ENCODE measurements at regions not wholly inside any gene's neighbourhood (a gene's known extent, or its start where the extent isn't known, plus 50 kb on each side); places are given as distances from the start of the nearest gene placed in this dataset.
"Not testable (repeated sequence)": the region's sequence is repeated elsewhere in the genome, so short reads cannot be mapped to it uniquely, and the experiment has no call there.

DNA sequence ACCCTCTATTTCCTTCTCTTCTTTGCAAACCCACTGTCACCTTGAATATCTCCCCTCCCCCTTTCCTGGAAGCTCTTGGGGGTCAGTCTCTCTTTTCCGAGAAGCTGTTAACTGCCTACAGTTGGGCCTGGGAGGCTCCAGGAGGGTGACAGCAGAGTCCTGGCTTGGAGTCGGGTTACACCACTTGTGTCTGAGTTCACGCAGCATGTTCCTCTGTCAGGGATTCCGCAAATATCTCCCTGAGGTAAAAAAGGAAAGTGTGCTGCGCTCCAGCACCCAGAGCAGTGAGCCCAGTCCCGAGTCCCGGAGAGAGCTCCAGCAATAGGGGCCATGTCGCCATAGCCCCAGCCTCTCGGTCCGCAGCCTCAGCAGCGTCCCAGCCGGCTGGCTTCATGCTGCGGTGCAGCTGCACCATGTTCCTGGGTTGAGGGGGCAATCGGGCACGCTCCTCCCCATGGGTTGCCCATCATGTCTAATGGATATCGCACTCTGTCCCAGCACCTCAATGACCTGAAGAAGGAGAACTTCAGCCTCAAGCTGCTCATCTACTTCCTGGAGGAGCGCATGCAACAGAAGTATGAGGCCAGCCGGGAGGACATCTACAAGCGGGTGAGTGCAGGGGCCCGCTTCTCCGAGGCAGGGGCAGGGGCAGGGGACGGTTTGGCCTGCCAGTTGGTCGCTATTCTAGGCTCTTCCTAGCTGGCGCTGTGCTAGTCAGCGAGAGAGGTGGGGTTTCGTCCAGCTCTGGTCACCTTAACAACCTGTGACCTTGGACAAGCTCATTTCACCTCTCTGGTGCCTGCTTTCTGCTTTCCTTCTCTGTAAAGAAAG is 101.3 kb upstream of the SEC22B start:
- DNase-seq, result not testable (repeated sequence)

DNA sequence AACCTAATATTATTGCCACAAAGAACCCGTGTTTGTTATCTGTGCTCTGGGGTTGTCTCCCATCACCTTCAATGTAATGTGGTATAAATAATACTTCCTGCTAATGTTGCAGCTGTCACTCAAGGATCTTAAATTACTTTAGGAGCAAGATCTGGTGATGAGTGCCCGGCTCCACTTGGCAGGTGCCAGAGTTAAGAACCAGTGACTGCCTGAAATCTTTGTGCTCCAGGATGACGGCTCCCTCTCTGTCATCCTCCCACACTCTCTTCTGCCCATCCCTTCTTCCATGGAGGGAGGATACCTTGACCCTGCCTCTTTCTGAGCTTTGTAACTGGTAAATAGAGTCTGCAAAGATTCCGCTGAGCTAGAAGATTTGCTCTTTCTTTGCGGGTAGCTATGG is 100.4 kb upstream of the SEC22B start:
- not testable (repeated sequence) for DNase-seq

DNA sequence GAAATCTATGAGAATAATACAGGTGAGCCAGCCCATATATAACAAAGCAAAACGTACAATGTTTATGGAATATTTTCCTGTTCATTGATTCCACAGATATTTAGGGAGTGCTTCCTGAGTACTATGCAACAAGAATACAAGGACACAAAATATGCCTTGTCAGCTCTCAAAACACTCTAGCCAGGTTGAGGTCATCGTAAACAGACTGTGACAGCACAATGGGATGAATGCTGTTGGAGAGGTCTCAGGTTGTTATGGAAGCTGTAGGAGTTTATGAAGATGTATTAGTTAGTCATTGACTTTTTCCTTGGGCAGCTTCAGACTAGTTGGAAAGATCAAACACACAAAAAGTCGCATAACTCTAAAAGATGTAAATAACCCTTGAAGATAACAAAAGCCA is 98.1 kb upstream of the SEC22B start:
- not testable (repeated sequence) for DNase-seq

DNA sequence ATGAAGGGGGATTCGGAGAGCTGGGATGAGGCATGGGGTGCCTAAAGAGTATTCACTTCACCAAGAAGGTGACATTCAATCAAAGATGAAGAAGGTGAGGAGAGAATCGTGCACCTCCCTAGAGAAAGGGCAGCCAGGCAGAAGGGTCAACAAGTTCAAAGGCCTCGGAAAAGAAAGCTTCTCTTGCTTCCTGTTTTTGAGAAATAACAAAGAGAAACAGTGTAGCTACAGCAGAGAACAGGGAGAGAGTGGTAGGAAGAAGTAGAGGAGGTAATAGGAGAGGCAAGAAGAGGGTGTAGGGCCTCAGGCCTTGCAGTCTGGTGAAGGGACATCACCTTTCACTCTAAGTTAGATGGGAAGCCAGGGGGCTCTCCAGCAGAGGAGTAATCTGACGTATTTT is 97.0 kb upstream of the SEC22B start:
- not testable (repeated sequence) for DNase-seq

DNA sequence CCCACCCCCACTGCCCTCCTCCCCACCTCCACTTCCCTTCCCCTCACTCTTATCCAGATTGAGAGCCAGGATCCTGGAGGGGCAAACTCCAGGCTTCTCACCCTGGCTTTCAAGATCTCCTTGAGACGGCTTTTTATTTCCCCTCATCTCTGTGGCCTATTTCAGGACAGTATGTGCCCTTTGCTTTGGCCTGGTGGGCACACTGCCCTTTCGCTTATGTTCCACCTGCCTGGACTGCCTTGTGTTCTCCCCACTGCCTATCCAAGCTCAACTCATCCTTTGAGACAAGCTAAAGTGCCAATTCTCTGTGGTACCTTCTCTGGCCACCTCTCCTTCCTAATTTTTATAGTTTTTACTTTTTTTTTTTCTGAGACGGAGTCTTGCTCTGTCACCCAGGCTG is 95.9 kb upstream of the SEC22B start:
- DNase-seq, result not testable (repeated sequence)

DNA sequence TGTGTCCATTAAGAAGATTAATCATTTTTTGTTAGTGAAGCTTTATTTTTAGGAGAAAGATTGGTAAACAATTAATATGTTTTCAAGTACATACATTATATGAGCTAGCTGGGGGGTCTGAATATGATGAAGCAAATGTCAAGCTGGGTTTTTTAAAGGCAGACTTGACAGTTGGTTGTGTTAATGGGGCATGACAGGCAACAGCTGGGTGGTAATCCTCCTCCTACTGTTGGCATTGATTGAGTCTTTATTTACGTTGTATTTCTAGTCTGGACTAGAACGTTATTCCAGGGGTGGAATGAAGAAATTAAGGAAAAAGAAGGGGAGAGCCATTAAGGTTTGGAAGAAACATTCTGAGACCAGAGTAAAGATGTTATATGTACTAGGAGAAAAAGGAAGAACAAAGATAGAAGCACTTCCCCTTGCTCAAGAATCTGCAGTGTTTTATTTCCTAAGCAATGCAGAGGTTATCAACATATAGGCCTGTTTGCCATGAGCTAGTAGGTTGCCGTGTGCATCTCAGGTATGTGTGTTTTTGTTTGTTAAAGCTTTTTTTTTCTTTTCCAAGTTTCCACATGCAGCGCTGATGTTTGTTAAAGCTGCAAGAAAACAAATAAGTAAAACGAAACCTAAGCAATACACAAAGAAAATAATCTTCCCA is 95.4 kb upstream of the SEC22B start:
- DNase-seq, result not testable (repeated sequence)

DNA sequence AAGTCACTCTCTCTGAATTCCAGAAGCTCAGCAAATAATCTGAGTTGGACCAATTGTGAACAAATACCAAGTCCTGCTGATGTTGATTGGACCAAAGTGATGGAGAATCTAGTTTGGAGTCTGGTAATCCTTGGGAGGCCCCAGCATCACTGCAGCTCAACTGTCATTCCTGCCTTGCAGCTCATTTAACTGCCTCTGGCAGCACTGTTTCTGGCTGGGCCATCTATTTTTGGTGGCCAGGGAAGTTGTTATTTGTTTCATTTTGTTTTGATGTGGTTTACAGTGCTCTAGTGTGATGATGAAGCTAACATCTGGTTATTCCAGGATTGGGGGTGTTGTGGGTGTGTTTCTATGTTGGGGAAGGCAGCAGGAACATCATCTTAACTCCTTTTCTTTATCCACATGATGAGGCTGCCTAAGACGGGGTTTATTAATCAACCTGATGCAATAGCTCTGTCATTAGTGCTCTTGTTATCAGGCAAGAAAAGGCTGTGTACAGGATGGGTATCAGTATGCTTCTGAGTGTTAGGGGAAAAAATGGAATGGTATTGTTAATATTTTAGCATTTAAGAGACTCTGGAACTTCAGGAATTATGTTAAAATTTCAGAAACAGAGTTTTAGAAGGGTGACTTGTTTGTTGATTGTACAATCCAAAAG is 91.7 kb upstream of the SEC22B start:
- DNase-seq, result not testable (repeated sequence)

DNA sequence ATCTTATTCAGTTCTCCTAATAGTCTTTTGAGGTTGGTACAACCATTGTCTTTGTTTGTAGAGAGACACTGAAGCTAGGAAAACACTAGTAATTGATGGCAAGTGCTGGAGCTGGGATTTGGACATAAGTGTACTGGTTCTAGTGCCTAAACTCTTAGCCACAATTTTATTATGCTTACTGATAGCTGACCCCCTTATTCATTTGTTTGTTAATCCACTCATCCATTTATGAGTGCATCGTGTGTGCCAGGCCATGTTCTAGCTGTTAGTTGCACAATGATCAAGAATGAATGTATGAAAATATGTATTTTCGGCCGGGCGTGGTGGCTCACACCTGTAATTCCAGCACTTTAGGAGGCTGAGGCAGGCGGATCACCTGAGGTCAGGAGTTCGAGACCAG is 88.2 kb upstream of the SEC22B start:
- DNase-seq, result not testable (repeated sequence)

DNA sequence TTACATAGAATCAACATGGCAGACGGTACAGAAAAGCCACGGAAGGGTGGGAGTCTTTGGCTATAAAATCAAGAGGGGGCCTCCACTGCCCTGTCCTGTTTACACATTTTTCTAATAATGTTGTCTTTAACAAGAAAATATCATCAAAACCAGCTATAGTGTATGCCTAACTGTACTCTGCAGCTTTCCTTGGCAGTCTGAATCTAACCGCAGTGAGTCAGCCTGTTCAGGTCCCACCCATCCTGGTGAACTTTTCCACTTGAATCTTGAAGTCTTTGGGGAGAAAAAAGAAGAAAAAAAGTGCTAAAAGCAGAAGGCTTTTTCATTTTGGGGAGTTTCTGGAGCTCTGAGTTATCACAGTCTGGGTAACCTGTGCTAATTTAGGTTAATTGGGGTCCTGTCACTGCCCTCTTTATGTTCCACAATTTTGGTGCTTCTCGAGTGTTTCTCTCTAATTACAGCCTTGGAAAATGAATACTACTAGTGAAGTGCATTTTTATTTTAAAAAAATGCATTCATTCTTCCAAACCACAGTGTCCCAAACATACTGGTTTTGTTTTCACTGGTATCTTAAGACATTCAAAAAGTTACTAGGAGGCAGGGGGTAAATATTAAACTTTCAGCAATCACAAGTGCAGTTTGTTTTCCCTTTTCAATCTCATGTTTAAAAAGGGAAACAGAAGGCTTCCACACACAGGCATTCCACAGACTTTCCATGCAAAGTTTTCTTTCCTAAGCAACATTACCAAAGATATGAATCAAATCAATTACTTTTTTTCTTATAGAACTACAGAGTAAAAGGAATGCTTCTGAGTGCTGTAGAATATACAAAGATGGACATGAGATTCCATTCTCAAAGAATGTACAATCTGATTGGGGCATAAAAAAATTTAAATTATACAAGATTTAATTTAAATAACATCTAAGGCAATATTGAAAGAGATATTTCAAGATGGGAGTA is 86.8 kb upstream of the SEC22B start:
- not testable (repeated sequence) for DNase-seq

DNA sequence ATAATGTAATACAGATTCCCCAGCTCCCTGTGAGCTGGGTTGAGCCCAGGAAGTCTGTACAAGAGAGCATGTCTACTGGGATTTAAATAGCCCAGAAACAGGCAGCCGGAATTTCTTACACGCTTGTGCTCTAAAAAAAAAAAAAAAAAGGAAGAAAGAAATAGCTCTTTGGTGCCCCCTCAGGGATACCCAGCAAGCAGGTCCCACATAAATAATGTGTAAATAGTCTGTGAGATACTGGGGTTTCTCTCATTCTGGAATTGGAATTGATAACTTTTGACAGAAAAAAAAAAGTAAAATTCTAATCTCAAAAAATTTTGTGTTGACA is 81.4 kb upstream of the SEC22B start:
- not testable (repeated sequence) for DNase-seq

DNA sequence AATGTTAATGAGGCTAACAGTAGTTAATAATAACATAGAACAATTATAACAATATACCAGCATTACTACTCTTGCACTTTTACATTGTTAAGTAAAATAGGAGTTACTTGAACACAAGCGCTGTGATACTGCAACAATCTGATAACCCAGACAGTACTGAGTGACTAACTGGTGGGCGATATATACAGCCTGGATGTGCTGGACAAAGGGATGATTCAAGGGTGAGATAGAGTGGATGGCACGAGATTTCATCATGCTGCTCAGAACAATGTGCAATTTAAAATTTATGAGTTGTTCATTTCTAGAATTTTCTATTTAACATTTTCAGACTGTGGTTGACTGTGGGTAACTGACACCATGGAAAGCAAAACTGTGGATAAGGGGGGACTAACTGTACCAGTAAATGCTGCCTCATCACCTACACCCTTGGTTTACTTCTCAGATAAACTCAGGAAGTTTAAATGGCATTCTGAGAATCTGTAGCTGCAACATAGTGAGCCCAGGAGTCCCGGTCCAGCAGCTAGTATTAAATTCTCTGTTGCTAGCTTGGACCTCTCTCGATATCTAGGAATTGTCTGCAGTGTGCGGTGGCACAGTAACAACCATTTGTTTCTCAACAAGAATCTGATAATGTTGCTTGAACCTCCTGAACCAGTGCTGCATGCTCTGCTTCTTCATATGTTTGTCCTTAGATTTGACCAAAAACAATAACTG is 80.9 kb upstream of the SEC22B start:
- DNase-seq, result not testable (repeated sequence)

DNA sequence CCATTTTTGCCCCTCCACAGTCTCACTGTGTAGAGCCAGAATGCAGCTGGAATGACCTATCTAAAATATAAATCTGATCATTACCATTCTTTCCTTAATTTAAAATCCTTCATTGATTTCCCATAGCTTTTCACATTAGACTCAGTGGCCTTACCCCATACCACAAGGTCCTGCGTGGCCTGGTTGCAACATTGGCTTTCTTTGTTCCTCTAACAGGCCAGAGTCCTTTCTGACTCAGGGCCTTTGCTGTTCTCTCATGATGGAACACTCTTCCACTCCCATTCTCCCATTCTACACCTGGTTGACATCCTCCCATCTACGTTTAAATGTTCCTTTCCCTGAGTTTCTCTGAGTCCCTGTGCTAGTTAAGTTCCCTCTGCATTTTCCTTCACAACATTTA is 74.4 kb upstream of the SEC22B start:
- not testable (repeated sequence) for DNase-seq

DNA sequence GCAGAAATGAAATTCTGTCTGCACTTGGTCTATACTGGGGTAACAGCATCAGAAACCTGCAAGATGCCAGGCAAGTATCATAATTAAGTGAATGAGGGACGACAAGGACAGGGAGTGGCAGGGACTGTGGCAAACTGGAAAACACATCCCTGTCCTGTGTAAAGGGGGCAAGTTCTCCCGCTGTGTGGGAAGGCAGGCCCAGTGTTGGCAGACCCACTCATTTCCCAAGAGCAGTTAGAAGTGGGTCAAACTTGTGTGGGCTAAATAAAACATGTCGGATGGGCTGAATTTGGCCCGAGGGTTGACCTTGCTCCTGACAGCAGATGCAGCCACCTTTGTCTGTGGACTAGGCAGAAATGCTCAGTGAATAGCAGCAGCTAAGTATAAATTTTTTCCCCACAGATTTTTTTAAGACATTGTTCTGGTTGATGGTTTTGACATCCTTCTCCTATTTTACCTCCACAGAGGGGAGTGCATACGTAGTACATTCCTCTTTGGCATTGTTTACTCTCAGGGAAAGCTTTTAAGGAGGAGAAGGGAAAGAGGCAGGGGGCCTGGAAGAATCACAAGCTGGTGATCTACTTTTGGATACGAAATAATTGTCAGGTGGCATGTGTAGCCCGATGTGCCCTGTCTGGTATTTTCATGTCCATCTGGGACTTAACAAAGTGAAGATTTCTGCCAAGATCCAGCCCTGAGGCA is 72.6 kb upstream of the SEC22B start:
- not testable (repeated sequence) for DNase-seq

DNA sequence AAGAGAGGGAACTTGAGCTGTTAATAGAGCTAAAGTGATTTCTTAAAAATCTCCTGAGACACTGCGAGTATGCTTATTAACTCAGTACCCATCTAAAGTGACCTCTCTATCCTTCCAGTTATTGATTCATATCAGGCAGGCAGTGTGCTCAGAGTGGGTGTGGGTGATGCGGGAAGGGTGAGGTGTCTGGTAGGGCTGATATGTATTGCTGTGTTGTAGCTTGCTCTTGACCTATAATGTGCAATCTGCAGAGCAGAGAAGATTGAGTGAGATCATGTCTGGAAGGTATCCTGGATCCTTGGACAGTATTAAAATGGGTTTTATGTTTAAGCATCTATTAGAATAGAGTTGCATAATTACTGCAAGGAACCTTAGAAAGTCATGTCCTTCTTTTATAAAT is 71.9 kb upstream of the SEC22B start:
- not testable (repeated sequence) for DNase-seq

DNA sequence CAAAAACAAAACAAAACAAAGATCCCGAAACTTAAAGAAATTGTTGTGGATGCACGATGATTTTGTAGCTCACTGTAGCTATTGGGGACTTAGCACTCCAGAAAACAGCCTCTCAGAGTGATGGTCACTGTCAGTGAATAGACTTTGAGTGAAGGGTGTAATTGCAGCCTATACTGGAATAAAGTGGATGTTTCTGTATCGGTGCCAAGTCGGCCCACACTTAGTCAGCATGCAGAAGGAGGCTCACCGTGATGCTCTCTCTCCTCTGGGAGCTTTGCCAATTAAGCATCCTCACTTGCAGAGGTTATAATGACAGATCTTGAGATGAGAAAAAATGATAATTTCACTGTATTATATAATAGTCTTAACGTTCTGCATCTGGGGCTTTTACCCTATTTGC is 67.5 kb upstream of the SEC22B start:
- DNase-seq, result not testable (repeated sequence)

DNA sequence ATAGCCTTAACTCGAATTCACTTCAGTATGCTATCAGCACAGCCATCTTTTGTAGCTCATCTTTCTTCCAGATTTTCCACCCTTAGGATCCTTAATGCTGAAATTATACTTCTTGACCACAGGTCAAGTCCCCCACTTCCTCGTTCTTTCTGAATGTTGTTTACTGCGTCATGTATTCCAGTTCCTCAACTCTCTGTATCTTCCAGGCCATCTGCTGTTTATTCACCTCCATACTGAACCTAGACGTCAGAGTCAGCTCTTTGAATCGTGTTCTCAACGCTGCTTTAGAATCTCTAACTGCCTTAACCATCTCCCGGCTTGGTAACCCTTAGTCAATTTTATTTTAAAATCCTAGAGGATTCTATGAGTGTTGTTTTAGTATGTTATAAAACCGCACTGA is 66.3 kb upstream of the SEC22B start:
- DNase-seq, result not testable (repeated sequence)

DNA sequence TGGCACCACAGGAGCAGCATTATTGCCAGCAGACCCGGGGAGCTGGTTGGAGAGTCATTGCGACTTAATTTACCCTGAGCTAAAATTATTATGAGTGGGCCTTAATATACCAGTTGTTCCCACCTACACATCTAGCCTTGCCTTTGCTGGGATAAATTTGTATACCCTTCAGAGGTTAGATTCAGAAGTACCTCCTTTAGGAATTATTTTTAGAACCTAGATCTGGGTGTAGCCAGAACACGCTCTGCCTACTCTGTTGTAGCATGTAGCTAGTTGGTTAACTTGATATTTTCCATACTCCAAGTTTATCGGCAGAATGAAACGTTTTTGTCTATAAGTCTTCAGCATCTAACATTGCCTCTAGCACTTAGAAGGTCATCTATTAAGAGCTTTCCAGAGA is 65.5 kb upstream of the SEC22B start:
- not testable (repeated sequence) for DNase-seq

DNA sequence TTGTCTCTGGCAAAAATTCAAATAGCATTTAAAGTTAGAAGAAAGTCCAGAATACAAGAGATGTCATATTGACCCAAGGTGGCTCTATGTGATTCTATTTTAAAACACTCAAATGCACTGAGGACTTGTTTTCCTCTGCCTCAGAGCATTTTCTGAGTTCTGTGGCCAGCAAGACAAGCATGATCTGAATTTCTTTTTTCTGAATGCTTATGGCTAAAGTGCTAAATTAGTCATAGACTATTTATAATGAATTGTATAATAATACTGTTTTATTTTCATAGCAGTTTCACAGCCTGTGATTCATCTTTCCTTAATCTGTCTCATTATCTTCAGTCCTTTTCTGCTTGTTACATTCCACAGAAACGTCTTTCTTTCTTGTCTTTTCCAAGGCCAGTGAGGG is 63.9 kb upstream of the SEC22B start:
- DNase-seq, result not testable (repeated sequence)

DNA sequence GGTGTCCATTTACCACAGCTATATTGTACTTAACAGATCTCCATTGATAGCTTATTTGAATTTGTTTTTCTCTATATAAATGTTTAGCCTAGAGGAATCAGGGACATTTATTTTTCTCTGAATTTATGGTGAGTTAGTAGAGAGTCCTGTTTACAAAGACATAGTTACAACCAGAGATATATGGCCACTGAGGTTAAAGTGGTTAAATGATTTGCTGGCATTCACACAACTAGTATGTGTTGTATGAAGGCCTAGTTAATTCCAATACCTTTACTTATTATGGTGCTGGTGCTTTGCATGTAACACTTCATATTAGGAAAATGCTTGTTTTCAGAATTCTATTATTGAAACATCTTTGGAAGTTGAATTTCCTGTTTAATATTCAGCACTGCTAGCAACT is 63.0 kb upstream of the SEC22B start:
- not testable (repeated sequence) for DNase-seq

DNA sequence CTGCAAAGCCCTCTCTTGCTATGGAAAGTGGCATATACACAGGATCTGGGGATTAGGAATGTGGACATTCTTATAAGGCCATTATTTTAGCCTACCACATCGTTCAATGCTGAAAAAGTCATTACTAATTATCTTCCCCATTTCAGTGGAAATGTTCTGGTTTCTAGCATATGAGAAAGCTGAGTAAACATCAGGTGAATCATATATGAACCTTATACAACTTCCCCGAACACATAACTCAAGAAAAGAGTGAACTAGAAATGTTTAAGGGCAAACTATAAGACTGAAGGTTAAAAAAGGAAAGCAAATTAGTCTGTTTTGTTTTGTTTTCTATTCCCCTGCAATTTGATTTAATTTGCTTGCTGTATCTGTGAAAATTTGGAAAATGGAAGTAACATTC is 62.5 kb upstream of the SEC22B start:
- DNase-seq, result not testable (repeated sequence)

DNA sequence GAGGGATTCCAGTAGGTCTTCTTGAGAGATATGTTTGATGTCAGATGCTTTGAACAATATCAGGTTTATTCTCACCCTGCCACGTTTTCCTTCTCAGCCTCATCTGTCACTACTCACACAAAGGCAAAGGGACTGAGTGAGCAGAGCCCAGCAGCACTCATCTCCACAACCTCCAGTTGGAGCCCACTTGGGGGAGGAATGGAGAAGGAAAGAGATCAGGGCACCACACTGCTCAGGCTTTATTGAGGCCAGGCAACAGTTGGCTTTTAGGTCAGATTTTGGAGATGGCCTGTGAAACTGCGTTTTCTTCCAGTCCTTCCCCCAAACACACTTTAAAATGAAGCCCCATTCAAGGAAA is 57.3 kb upstream of the SEC22B start:
- not testable (repeated sequence) for DNase-seq

All from activated T-cell treated with anti-CD3 and anti-CD28 coated beads, Interleukin-2, amount 50 U/mL, for 48 hours (primary cell).